Bronchial epithelial cell (primary cell): ENCODE measurements at regions not wholly inside any gene's neighbourhood (a gene's known extent, or its start where the extent isn't known, plus 50 kb on each side); places are given as distances from the start of the nearest gene placed in this dataset.

Experiments
- DNase-seq: peaks from one replicate; pipeline ENCODE4 v3.0.0-alpha.2; 2010; ENCODE audit warnings: low read depth
- FAIRE-seq: peaks from 2 replicates; lab custom pipeline; 2011; peaks lifted over from hg19 to GRCh38; lab: Jason Lieb, UNC
- H3K27me3 ChIP-seq: 2 replicates; pipeline ENCODE4 v1.5.1; 2011; ENCODE audit warnings: low read length; ENCODE audit not compliant: control insufficient read depth, insufficient read depth
- H3K36me3 ChIP-seq: 2 replicates; pipeline ENCODE4 v1.5.1; 2011; ENCODE audit warnings: low read length; ENCODE audit not compliant: control insufficient read depth, insufficient read depth
- H3K4me3 ChIP-seq: 2 replicates; pipeline ENCODE4 v1.5.1; 2011; ENCODE audit warnings: mild to moderate bottlenecking, low read depth, low read length, control low read depth
- TF ChIP-seq, protein P1 (sequence below): IDR thresholded peaks from 2 replicates; pipeline ENCODE4 v1.5.1; 2011; ENCODE audit warnings: mild to moderate bottlenecking, moderate library complexity, low read length, control low read depth, inconsistent platforms; ENCODE audit not compliant: insufficient read depth, severe bottlenecking

DNA sequence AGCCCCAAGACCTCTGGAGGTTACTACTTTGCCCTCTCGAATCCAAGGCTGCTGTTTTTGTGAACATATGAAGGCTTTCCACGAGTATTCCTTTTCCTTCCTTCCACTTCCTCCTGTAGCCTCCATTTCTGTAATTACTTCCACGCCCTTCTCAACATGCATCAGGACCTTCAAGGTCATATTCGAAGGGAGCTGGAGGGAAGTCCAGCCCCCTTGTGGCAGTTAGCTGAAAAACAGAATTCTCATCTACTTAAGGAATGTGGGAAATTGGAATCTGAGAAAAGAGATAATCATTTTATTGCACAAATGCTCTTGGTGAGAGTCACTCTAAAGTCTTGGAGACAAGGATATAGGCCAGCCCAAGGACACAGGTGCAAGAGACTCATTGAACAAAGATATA is 1000.2 kb downstream of the TDRD15 start:
- Histone ChIP-seq H3K27me3 (no peaks in the 10 kb centered on the region), H3K36me3 (no peaks in the 10 kb centered on the region), H3K4me3 (no peak overlapping the region)
- TF ChIP-seq, protein P1, sequence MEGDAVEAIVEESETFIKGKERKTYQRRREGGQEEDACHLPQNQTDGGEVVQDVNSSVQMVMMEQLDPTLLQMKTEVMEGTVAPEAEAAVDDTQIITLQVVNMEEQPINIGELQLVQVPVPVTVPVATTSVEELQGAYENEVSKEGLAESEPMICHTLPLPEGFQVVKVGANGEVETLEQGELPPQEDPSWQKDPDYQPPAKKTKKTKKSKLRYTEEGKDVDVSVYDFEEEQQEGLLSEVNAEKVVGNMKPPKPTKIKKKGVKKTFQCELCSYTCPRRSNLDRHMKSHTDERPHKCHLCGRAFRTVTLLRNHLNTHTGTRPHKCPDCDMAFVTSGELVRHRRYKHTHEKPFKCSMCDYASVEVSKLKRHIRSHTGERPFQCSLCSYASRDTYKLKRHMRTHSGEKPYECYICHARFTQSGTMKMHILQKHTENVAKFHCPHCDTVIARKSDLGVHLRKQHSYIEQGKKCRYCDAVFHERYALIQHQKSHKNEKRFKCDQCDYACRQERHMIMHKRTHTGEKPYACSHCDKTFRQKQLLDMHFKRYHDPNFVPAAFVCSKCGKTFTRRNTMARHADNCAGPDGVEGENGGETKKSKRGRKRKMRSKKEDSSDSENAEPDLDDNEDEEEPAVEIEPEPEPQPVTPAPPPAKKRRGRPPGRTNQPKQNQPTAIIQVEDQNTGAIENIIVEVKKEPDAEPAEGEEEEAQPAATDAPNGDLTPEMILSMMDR: no peak
- DNase-seq (no peak), FAIRE-seq (no peak)

DNA sequence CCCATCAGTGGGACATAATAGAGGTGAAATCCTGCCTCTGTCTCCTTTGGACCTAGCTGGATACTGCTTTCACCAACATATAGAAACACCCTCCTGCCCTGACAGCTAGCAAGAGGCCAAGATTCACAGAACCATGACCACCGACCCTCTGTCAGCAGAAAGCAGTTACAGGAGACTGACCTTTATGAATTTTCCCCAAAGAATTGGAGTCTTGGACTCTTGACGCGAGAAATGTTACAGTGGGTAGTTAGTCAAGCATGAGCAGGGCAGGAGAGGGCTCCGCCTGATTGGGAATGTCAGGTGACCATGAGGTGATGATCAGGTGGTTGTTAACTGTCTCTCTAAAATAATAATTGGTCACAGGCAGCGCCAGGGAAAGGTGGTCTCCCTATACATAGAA is 1002.3 kb downstream of the TDRD15 start:
- DNase-seq (no peak), FAIRE-seq (no peak)
- Histone ChIP-seq H3K27me3 (no peaks in the 10 kb centered on the region), H3K36me3 (no peaks in the 10 kb centered on the region), H3K4me3 (no peak overlapping the region)
- TF ChIP-seq, protein P1: no peak

GRCh38 chr2:22126978-22127377 is 1003.2 kb downstream of the TDRD15 start:
- Histone ChIP-seq H3K27me3 (no peaks in the 10 kb centered on the region), H3K4me3 (no peak overlapping the region), H3K36me3 (no peaks in the 10 kb centered on the region)
- FAIRE-seq (no peak), DNase-seq (no peak)
- TF ChIP-seq, protein P1: no peak

DNA sequence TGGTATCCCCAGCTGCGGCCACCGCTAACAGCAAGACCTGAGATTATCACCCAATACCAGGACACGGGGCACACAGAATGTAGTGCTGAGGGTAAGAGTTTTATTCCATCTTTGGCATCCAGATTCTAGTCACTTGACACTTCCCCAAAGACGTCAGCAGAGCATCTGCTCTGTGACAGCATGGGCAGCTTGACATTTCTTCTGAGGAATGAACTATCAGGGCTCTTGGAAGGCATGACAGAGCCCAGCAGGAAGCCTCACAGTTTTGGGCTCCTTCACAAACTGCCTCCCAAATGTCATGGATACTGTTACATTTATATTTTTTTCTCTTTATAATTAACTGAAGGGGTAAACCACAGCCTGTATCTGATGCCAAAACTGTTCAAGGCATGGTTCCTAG is 1010.7 kb downstream of the TDRD15 start:
- TF ChIP-seq, protein P1: no peak
- no peaks in the 10 kb centered on the region for H3K36me3 ChIP-seq
- no peaks in the 10 kb centered on the region for H3K27me3 ChIP-seq
- DNase-seq: no peak
- H3K4me3 ChIP-seq: no peak overlapping the region
- FAIRE-seq: no peak

GRCh38 chr2:22136446-22136845 is 1012.7 kb downstream of the TDRD15 start:
- TF ChIP-seq, protein P1: no peak
- no peak for DNase-seq
- Histone ChIP-seq H3K36me3 (no peaks in the 10 kb centered on the region), H3K27me3 (no peaks in the 10 kb centered on the region), H3K4me3 (no peak overlapping the region)
- FAIRE-seq: no peak

DNA sequence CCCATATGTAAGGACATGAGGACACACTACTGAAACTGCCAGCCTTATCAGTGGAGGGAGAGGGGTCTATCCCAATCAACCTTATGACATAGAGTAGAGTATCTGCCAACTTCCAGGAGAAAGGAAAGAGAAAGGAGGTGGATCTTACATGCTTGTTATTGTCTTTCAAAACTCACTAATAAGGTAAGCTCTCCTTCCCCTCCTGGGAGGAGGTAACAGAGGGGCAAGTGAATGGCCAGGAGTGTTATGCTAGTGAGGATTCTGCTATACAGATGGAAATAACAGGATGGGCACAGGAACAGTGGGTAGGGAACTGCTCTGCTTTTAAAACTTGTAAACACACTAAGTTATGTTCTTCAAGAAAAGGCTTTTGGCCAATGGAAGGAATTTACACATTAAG is 1020.1 kb downstream of the TDRD15 start:
- no peak for DNase-seq
- FAIRE-seq: no peak
- TF ChIP-seq, protein P1: no peak
- Histone ChIP-seq H3K4me3 (no peak overlapping the region), H3K36me3 (no peaks in the 10 kb centered on the region), H3K27me3 (no peaks in the 10 kb centered on the region)
